Cardiac muscle cell (in vitro differentiated cells and primary cell): ENCODE measurements at regions not wholly inside any gene's neighbourhood (a gene's known extent, or its start where the extent isn't known, plus 50 kb on each side); places are given as distances from the start of the nearest gene placed in this dataset.

Experiments
- DNase-seq, 2 donors: peaks; one replicate each; pipeline versions ENCODE4 v3.0.0 to v3.0.0-alpha.2; 2010 to 2017; ENCODE audit warnings: low read depth in 1 of 2, low spot score in 1 of 2
- H3K27ac ChIP-seq: fragments of 200-600 bp; sonication (generic); 2 replicates; pipeline ENCODE4 v1.5.1; 2016
- H3K27me3 ChIP-seq: fragments of 200-600 bp; sonication (generic); 2 replicates; pipeline ENCODE4 v1.6.0; 2016; ENCODE audit warnings: control low read depth
- H3K36me3 ChIP-seq: fragments of 200-600 bp; sonication (generic); 2 replicates; pipeline ENCODE4 v1.5.1; 2016; ENCODE audit warnings: control low read depth
- H3K4me1 ChIP-seq: fragments of 200-600 bp; sonication (generic); 2 replicates; pipeline ENCODE4 v1.8.1; 2017; ENCODE audit warnings: low read depth, mild to moderate bottlenecking, mixed run types
- H3K4me3 ChIP-seq: fragments of 200-600 bp; sonication (generic); 2 replicates; pipeline ENCODE4 v1.5.1; 2016; ENCODE audit warnings: mild to moderate bottlenecking
- H3K9me3 ChIP-seq: fragments of 200-600 bp; sonication (generic); 2 replicates; pipeline ENCODE4 v1.5.1; 2017; ENCODE audit warnings: low read depth, mild to moderate bottlenecking, control low read depth
- TF ChIP-seq, protein P1 (sequence below): IDR thresholded peaks from 2 replicates; pipeline ENCODE4 v1.5.1; 2012; ENCODE audit warnings: low read depth, mild to moderate bottlenecking, low read length

DNA sequence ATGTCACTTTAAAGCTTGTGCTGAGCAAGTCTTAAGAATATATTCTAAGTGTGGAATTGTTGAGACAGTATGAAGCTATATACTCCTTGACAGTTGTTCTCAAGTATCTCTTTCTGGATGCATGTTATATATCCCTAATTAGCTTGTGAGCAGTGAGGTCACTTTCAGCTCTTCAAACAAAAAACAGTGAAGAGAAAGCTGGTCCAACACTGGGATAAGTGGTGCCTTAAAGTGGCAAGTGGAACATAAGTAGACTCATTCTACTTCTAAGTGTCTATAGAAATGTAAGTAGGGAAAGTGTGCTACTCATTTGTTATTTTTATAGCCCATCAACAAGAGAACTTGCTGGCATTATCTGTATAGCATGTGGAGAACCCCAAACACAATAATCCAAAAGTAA, 133.1 kb upstream of the BACH2 start:
- Histone ChIP-seq H3K27me3 (no peaks in the 10 kb centered on the region), H3K27ac (no peak overlapping the region), H3K36me3 (no peaks in the 10 kb centered on the region), H3K4me3 (no peak overlapping the region), H3K4me1 (no peaks in the 10 kb centered on the region), H3K9me3 (peaks cover 3% of the 10 kb centered on the region)
- TF ChIP-seq, protein P1, sequence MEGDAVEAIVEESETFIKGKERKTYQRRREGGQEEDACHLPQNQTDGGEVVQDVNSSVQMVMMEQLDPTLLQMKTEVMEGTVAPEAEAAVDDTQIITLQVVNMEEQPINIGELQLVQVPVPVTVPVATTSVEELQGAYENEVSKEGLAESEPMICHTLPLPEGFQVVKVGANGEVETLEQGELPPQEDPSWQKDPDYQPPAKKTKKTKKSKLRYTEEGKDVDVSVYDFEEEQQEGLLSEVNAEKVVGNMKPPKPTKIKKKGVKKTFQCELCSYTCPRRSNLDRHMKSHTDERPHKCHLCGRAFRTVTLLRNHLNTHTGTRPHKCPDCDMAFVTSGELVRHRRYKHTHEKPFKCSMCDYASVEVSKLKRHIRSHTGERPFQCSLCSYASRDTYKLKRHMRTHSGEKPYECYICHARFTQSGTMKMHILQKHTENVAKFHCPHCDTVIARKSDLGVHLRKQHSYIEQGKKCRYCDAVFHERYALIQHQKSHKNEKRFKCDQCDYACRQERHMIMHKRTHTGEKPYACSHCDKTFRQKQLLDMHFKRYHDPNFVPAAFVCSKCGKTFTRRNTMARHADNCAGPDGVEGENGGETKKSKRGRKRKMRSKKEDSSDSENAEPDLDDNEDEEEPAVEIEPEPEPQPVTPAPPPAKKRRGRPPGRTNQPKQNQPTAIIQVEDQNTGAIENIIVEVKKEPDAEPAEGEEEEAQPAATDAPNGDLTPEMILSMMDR: no peak
- DNase-seq: peak in 1 of 2 donors; percentile 6

DNA sequence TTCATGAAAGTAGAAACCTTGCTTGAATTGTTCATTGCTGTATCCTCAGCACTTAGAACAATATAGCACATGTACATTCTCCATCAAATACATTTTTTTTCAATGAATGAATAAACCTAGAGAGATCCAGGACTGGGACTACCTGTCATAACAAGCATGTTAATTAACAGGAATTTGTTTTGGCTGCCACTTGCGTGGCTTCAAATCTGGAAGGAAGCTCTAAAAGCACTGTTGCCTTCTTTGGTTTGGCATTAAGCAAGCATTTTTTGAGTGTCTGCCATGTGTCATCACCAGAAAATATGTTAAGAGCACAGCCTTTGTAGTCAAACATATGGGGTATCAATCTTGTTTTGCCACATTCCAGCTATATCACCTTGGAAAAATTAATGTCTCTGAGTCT, 131.9 kb upstream of the BACH2 start:
- peaks cover 3% of the 10 kb centered on the region for H3K9me3 ChIP-seq
- no peaks in the 10 kb centered on the region for H3K36me3 ChIP-seq
- H3K27ac ChIP-seq: no peak overlapping the region
- no peak overlapping the region for H3K4me3 ChIP-seq
- H3K4me1 ChIP-seq: no peaks in the 10 kb centered on the region
- no peaks in the 10 kb centered on the region for H3K27me3 ChIP-seq
- TF ChIP-seq, protein P1: no peak
- no peak for DNase-seq

DNA sequence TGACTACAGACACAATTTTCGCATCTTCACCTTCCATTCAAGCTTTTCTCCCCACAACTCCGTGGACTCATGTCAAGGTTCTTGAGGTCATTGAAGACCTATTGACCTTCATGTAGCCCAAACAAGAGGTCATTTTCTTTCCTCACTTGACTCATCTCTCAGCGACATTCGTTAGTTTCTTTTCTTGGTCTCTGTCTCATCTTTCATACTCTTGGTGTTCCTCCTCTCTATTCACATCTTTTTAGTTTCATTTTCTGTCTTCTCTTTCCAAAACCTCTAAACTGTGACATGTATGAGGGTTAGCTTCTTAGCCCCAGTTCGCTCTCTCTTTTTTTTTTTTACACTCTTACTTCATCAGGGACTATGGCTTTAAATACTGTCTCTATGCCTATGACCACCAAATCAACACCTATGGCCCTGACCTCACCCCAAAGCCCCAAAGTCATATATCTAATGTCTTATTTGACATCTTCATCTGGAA, 128.6 kb upstream of the BACH2 start:
- TF ChIP-seq, protein P1: no peak
- H3K36me3 ChIP-seq: no peaks in the 10 kb centered on the region
- H3K4me3 ChIP-seq: no peak overlapping the region
- no peak overlapping the region for H3K27ac ChIP-seq
- DNase-seq: no peak
- H3K9me3 ChIP-seq: peaks cover 3% of the 10 kb centered on the region
- H3K27me3 ChIP-seq: no peaks in the 10 kb centered on the region
- no peaks in the 10 kb centered on the region for H3K4me1 ChIP-seq

DNA sequence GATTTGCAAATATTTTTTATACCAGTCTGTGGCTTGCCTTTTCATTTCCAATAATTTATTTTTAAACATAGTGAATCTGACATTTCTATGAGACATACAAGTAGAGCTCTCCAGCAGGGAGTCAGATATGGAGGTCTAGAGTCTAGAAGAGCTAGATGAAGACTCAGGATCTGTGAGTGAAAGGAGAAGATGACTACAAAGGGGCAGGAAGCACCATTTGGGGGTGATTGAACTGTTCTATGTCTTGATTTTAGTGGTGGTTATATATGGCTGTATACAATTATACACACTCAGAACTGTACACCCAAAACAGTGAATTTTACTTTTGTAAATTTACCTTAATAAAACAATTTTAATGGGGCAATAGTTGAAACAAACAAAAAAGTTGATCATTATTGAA, 127.9 kb upstream of the BACH2 start:
- TF ChIP-seq, protein P1: no peak
- H3K27me3 ChIP-seq: no peaks in the 10 kb centered on the region
- H3K36me3 ChIP-seq: no peaks in the 10 kb centered on the region
- H3K27ac ChIP-seq: no peak overlapping the region
- DNase-seq: no peak
- peaks cover under 1% of the 10 kb centered on the region for H3K9me3 ChIP-seq
- no peaks in the 10 kb centered on the region for H3K4me1 ChIP-seq
- H3K4me3 ChIP-seq: no peak overlapping the region

DNA sequence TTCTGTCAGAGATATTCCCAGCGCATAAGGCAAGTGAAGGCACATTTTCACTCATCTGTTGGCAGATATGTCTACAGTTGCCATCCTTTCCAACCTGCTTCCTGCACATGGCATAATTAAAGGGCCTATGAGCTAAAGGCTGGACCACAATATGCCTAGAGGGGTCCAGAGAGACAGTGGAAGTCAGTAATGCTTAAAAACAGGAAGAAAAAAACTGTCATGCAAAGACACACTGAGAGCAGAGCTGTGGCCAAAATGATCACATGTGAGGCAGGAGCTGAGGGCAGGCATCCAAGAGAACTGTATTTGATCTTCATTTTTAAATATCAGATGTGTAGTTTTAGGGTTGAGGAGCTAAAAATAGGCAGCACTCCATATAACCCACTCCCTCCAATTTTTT, 125.0 kb upstream of the BACH2 start:
- Histone ChIP-seq H3K36me3 (no peaks in the 10 kb centered on the region), H3K4me1 (no peaks in the 10 kb centered on the region), H3K4me3 (no peak overlapping the region), H3K27me3 (no peaks in the 10 kb centered on the region), H3K9me3 (no peaks in the 10 kb centered on the region), H3K27ac (no peak overlapping the region)
- TF ChIP-seq, protein P1: no peak
- DNase-seq: no peak

DNA sequence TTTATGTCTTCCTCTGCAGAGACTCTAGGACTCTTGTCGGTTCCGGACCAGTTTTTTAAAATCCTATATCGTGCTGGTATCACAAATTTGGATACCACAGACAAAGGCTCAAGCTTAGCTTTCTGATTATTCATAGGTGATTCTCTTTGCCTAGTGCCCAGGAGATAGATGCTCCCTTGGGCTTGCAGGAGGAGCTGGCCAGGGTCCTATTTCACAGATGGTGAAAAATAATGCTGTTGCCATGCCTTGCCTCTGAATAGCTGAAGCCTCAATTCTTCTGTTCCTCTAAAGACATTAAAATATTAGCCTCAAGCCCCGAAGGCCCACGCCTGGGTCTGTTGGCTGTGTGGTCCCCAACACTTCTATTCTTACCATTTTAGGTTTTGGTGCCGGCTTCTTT, 123.9 kb upstream of the BACH2 start:
- no peaks in the 10 kb centered on the region for H3K9me3 ChIP-seq
- TF ChIP-seq, protein P1: no peak
- no peaks in the 10 kb centered on the region for H3K4me1 ChIP-seq
- H3K36me3 ChIP-seq: no peaks in the 10 kb centered on the region
- H3K4me3 ChIP-seq: no peak overlapping the region
- no peak overlapping the region for H3K27ac ChIP-seq
- DNase-seq: peak in 1 of 2 donors; percentile 25
- no peaks in the 10 kb centered on the region for H3K27me3 ChIP-seq
